ENCODE measurements at regions not wholly inside any gene's neighbourhood (a gene's known extent, or its start where the extent isn't known, plus 50 kb on each side); places are given as distances from the start of the nearest gene placed in this dataset.

DNA sequence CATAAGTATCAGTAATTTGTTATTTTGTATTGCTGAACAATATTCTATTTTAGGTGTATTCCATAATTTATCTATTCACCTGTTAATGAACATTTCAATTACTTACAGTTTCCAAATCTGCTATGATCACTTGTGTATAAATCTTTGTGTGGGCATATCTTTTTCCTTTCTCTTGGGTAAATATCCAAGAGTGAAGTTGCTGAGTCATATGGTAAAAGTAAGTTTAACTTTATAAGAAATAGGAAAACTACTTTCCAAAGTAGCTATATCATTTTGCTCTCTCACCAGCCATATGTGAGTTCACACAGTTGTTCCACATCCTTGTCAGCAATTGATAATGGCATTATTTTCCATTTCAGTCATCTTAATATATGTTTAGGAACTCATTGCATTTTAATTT is 66.6 kb upstream of the KITLG start:
- Mint-ChIP-seq H3K4me3 (no peak overlapping the region), H3K4me1 (no peaks in the 10 kb centered on the region), H3K27me3 (ENCODE audit: insufficient read depth) (no peaks in the 10 kb centered on the region), H3K9me3 (no peaks in the 10 kb centered on the region), H3K36me3 (ENCODE audit: low read depth) (no peaks in the 10 kb centered on the region), H3K27ac (no peak overlapping the region)
- TF ChIP-seq, protein P1, sequence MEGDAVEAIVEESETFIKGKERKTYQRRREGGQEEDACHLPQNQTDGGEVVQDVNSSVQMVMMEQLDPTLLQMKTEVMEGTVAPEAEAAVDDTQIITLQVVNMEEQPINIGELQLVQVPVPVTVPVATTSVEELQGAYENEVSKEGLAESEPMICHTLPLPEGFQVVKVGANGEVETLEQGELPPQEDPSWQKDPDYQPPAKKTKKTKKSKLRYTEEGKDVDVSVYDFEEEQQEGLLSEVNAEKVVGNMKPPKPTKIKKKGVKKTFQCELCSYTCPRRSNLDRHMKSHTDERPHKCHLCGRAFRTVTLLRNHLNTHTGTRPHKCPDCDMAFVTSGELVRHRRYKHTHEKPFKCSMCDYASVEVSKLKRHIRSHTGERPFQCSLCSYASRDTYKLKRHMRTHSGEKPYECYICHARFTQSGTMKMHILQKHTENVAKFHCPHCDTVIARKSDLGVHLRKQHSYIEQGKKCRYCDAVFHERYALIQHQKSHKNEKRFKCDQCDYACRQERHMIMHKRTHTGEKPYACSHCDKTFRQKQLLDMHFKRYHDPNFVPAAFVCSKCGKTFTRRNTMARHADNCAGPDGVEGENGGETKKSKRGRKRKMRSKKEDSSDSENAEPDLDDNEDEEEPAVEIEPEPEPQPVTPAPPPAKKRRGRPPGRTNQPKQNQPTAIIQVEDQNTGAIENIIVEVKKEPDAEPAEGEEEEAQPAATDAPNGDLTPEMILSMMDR (conservative IDR thresholded peaks at IDR 0.05), result no peak
- H3K9me3 ChIP-seq (ENCODE audit: control insufficient read depth, low read length), result no peaks in the 10 kb centered on the region
- H3K9ac ChIP-seq (ENCODE audit: extremely low read depth, low read length, poor library complexity, severe bottlenecking), result no peak overlapping the region
- no peak overlapping the region for H3K4me3 ChIP-seq (ENCODE audit: low read length)
- H3K4me1 ChIP-seq (ENCODE audit: control insufficient read depth, insufficient read depth, low read length), result no peaks in the 10 kb centered on the region
- no peak overlapping the region for H3K27ac ChIP-seq (ENCODE audit: low read depth, low read length)
- H3K36me3 ChIP-seq (ENCODE audit: control insufficient read depth, insufficient read depth, low read length), result no peaks in the 10 kb centered on the region
- no peak for DNase-seq
- H3K27me3 ChIP-seq (ENCODE audit: control insufficient read depth, insufficient read depth, low read length, poor library complexity, severe bottlenecking), result no peaks in the 10 kb centered on the region

DNA sequence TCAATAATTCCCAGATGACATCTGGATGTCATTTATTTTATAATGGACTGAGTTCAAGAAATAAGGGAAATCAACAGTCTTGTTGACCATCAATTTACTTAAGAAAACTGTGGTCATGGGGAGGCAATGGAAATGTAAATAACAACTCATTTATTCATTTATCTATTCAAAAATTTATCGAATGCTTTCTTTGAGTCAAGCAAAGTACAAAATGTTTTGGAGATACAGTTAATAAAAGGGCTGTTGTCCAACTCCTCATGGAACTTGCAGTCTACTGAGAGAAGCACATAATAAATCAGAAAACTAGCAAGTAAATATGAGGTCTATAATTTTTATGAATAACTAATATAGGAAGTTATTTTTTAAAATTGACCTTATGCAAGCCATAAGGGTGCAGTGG is 65.5 kb upstream of the KITLG start:
- H3K4me3 Mint-ChIP-seq, result no peak overlapping the region
- H3K9me3 Mint-ChIP-seq, result no peaks in the 10 kb centered on the region

DNA sequence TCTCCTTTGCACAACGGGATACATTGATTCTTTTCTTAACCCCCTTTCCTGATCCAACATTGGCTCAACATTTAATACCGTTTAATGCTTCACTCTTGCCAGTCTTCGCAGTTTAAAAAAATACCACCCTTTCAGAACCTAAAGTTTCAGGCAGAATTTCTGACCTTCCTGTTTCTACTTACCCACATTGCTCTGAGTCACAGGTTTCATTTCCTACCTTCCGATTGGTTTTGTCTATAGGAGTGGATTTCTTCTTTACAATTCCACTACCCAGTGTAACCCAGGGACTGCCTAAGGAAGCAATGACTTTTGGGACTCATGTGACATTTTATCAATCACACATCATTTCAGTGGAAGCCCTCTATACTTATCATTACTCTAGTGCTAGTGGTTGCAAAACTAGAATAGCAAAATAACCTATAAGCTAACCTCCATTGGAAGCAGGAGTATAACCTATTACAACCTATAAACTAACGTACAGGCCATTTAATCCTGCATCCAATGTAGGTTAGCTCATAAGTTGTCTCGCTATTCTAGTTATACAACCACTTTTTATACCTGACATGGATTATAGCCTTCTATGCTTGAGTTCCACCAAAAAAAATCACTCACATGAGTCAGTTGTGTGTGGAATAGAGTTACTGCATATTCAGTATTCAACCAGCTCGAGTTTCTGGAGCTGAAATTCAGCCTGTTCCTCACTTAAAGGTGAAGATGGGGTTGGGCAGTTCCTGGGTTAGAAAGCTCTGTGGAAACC is 64.9 kb upstream of the KITLG start:
- H3K4me3 Mint-ChIP-seq, result no peak overlapping the region

More for the DNA sequence above, 65.5 kb upstream of the KITLG start:
- Mint-ChIP-seq H3K4me1 (no peaks in the 10 kb centered on the region), H3K27me3 (ENCODE audit: insufficient read depth) (no peaks in the 10 kb centered on the region), H3K27ac (no peak overlapping the region), H3K36me3 (ENCODE audit: low read depth) (no peaks in the 10 kb centered on the region)
- TF ChIP-seq, protein P1 (conservative IDR thresholded peaks at IDR 0.05), result no peak
- no peak overlapping the region for H3K4me3 ChIP-seq (ENCODE audit: low read length)
- no peaks in the 10 kb centered on the region for H3K36me3 ChIP-seq (ENCODE audit: control insufficient read depth, insufficient read depth, low read length)
- no peaks in the 10 kb centered on the region for H3K4me1 ChIP-seq (ENCODE audit: control insufficient read depth, insufficient read depth, low read length)
- 88% methylated on average over 1 of the region's 1 CpG; no CpG with 5 or more reads in 1 of the 2 experiments for WGBS, 2 experiments (ENCODE audit: insufficient coverage in 1 of 2, insufficient read length in 1 of 2)
- H3K9ac ChIP-seq (ENCODE audit: extremely low read depth, low read length, poor library complexity, severe bottlenecking), result no peak overlapping the region
- H3K9me3 ChIP-seq (ENCODE audit: control insufficient read depth, low read length), result no peaks in the 10 kb centered on the region
- DNase-seq, result no peak
- H3K27ac ChIP-seq (ENCODE audit: low read depth, low read length), result no peak overlapping the region
- no peaks in the 10 kb centered on the region for H3K27me3 ChIP-seq (ENCODE audit: control insufficient read depth, insufficient read depth, low read length, poor library complexity, severe bottlenecking)

More for the DNA sequence above, 64.9 kb upstream of the KITLG start:
- TF ChIP-seq, protein P1 (conservative IDR thresholded peaks at IDR 0.05), result no peak
- Histone ChIP-seq H3K9me3 (ENCODE audit: control insufficient read depth, low read length) (no peaks in the 10 kb centered on the region), H3K4me3 (ENCODE audit: low read length) (no peak overlapping the region), H3K27ac (ENCODE audit: low read depth, low read length) (no peak overlapping the region), H3K4me1 (ENCODE audit: control insufficient read depth, insufficient read depth, low read length) (no peaks in the 10 kb centered on the region), H3K36me3 (ENCODE audit: control insufficient read depth, insufficient read depth, low read length) (no peaks in the 10 kb centered on the region), H3K9ac (ENCODE audit: extremely low read depth, low read length, poor library complexity, severe bottlenecking) (no peak overlapping the region), H3K27me3 (ENCODE audit: control insufficient read depth, insufficient read depth, low read length, poor library complexity, severe bottlenecking) (no peaks in the 10 kb centered on the region)
- Mint-ChIP-seq H3K4me1 (no peaks in the 10 kb centered on the region), H3K27ac (no peak overlapping the region), H3K36me3 (ENCODE audit: low read depth) (no peaks in the 10 kb centered on the region), H3K9me3 (no peaks in the 10 kb centered on the region), H3K27me3 (ENCODE audit: insufficient read depth) (no peaks in the 10 kb centered on the region)
- no peak for DNase-seq
- 85 to 98% methylated on average over 4 to 7 of the region's 7 CpGs for WGBS, 2 experiments (ENCODE audit: insufficient coverage in 1 of 2, insufficient read length in 1 of 2)
